HG03095 (cell line): ENCODE measurements at regions not wholly inside any gene's neighbourhood (a gene's known extent, or its start where the extent isn't known, plus 50 kb on each side); places are given as distances from the start of the nearest gene placed in this dataset.

Experiments used
- ATAC-seq: cut with Tn5 transposase; IDR thresholded peaks from one replicate; pipeline ENCODE4 v1.9.1; 2021; ENCODE audit warnings: moderate library complexity; ENCODE audit not compliant: unreplicated experiment

DNA sequence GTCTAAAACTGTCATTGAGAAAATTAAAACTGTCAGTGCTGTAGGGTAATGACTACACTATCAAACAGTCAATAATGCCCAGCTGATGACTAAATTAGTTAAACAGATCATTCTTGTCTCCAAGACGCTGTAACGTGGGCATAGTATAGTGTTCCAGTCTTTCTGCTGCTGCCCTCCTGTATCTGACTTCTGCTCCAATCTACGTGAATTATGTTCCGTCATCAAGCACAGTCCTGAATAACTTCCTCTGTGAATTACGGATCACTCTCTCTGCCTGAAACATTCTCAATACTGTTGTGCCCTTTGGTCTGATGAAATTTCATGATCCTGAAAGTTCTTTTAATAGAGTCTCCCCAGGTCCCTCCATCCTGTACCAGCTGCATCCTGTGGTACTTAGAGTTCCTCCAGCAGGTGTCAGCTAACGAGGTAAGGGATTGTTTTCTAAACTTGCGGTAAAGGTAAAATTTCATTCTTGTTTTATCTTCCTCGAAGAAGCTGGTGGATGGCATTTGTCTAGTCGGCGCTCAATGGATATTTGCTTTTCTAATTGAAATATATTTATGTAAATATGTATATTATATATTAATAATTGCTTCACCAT, 393.5 kb upstream of the ADARB2 start:
- ATAC-seq: no peak

GRCh38 chr10:2128991-2129390, 391.7 kb upstream of the ADARB2 start:
- no peak for ATAC-seq

GRCh38 chr10:2124135-2124534, 386.8 kb upstream of the ADARB2 start:
- no peak for ATAC-seq

- no peak for ATAC-seq
These were observed 385.3 kb upstream of the ADARB2 start for GRCh38 chr10:2122431-2123124.

DNA sequence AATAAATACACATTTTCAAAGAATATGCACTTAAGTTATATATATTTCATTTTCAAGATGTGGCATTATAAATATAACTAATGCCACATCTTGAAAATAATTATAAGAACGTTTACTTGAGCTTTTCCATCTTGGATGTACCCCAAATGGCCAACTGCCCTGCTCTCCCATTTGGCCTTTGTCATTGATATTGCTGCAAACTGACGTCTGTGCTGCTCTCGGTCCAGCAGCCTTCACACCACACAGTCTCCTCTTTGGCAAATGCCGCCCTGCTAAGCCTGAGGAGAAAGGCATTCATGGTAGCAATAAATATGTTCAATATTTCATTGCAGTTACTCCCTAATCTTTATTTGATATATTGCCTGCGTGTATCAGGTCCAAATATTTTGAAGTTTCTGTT, 384.6 kb upstream of the ADARB2 start:
- ATAC-seq: no peak

DNA sequence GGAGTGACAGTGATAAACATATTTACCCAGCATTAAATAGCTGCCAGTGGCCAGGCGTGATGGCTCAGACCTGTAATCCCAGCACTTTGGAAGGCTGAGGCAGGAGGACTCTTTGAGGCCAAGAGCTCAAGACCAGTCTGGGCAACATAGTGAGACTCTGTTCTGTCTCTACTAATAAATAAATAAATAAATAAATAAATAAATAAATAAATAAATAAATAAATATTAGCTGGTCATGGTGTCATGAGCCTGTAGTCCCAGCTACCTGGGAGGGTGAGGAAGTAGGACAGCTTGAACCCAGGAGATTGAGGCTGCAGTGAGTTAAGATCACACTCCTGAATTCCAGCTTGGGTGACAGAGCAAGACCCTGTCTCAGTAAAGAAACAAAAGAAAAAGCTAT, 384.0 kb upstream of the ADARB2 start:
- ATAC-seq: no peak

DNA sequence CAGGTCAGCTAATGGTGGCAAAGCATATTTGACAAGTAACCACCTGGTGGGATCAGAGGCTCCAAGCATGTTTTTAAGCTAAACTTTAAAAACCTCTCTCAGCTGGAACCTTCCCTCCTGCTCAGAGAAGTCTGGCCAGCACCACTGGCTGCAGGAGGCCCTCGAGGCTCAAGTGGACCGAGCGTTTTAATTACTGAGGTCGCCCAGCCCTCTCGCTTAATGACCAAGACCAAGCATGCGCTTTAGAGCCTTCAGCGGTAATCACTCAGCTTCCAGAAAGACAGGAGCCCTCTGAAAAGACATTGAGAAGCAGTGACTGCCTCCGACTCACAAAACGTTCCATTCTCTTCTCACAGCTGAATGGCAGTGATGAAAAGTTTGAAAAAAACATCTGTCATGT, 383.4 kb upstream of the ADARB2 start:
- ATAC-seq: no peak

DNA sequence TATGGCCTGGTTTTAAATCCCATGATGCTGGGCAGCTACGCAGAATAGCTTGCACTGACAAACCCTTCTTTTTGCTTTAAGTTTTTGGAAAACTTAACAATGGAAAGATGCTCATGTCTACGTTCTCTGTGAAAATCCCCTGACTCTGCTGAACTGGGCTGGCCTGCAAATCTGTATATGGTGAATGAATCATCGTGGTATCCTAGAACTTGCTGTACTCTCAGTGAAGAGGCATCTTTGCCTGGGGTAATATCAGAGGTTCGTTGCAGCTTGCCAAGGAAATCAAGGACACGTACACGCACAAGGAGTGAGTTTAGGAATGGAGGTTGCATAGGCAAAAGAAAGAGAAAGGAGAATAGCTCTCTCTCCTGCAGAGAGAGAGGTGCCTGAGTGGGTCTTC, 382.0 kb upstream of the ADARB2 start:
- ATAC-seq: no peak

DNA sequence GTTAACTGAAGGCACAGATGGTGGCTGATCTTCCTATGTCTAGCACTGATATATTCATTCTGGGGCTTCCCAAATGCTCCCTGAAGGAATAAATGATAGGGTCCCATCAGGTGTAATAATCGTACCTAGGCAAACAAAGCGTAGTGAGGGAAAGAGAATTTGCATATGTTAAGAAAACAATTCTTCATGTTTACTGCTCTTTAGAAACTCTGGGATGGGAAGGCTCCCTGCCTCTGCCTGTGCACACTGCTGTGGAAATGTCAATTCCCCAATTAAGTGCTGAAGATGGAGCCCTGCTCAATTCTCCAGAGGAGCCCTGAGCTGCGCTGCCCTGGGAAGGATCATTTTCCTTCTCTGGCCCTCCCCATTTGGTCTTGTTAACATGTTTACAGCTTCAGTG, 380.9 kb upstream of the ADARB2 start:
- ATAC-seq: no peak

- no peak for ATAC-seq
These were observed 380.3 kb upstream of the ADARB2 start for GRCh38 chr10:2117641-2118040.

DNA sequence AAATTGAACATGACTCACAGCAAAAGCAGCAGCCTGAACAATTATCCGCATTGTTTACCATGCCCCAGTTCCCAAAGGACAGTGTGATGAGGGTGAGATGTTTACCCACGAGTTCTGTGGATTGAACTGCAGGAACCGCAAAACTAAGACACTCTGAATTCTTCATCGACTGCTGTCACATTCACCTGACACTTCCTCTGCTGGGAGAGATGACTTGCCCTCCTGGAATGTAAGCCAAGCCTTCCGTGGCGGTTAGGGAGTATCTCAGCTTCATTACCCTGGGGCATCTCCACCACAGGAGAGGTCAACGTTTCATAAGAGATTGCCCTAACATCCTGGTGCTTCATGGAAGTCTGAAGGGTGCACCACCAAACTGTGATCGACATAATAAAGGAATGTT, 374.6 kb upstream of the ADARB2 start:
- no peak for ATAC-seq

DNA sequence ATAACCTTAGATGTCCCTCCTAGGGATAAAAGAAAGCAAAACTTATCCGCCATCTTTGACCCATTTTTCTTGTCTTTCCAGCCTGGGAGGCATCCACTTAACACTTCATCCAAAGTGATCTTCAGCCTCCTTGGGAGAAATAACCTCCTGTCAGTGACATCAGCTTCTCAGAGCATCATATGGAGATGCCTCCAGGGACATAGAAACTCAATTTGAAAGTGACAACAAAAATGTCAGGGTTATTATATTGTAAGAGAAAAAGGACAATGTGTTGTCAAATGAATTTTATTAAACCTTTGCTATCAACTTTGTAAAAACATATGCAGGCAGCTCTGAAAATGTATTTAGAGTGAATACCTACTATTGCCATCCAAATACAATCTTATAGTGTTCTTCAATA, 371.2 kb upstream of the ADARB2 start:
- no peak for ATAC-seq

DNA sequence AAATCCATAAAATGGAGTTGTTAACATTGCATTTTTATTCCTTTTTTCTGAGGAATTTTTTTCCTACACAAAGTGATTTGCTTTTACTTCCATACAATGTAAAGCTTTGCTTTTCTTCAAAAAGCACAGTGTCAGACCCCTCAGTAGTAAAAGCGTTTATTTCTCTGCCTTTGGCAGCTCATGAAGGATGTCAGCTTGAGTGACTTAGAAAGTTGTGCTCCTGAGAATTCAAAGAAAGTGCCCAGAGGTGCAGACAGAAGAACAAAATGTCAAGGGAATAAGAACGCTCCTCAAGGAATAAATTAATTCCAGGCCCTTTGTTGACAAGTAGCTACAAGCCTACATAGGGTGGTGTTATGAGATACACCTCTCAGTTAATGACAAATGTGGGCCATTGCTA, 369.3 kb upstream of the ADARB2 start:
- ATAC-seq: no peak

- no peak for ATAC-seq
These were observed 362.0 kb upstream of the ADARB2 start for GRCh38 chr10:2099321-2099720.

GRCh38 chr10:2097937-2098336, 360.6 kb upstream of the ADARB2 start:
- ATAC-seq: no peak

DNA sequence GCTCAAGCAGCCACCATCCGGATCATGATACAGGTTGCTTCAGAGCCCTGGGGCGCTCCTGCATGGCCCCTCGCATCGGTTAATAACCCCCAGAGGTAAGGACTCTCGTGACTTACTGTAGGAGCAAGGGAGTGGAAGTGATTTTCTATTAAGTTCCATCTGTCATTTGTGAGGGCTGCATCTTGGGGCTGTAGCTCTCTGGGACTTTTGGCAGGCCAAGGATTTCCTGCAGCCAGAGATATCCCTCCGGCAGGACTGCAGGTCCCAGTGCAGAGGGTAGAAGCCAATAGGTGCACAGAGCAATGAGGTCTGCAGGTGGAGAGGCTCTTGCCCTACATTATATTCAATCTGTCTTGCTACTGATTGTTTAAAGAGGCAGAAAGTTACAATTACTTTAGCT, 356.8 kb upstream of the ADARB2 start:
- ATAC-seq: no peak

DNA sequence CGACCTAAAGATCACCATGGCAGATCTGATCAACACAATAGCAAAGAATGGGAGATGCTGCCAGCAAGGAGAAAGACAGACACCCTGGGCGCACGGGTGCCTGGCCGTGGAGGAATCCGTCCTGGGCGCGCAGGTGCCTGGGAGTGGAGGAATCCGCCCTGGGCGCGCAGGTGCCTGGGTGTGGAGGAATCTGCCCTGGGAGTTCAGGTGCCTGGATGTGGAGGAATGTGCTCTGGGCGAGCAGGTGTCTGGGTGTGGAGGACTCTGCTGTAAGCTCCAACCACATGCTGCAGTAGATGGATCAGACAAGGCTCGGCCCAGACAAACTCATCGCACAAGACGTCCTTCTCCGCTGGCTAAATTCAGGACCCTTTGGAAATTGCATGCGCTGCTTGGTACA, 346.3 kb upstream of the ADARB2 start:
- no peak for ATAC-seq

DNA sequence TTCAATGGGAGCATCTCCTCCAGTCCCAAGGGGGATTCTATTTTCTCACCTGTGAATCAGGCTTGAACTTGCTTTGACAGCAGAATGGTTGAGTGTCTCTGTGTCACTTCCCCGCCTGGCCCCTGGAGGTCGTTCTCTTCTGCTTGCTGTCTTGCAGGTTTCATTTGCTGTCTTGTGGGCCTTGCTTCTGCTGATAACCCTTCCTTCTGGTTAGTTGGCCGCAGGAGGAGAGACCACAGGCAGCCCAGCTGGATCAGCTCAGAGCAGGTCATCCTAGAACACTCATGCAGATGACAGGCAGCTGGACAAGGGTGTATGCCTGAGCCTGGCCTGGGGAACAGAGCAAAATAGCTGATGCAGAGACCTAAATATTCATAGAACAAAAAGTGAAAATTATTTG, 344.2 kb upstream of the ADARB2 start:
- no peak for ATAC-seq

DNA sequence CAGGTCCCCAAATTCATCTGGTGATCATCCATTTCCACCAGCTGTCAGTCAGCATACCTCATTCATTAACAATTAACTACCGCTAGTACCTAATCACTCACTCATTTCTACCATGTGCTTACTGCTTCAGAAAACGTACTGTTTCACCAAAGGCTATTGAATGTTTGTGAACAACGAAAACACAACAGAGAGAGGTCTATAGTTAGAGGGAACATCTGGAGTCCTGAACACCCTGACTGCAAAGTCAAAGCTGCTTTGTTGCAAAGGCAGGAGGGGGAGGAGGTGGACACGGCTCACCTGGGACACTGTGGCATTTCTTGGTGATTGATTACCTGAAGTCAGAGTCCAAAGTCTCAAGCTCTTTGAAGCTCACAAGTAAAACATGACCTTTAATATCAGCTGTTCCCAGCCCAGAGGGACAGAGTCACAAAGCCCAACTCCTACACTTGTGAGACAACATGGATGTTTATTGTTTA, 342.3 kb upstream of the ADARB2 start:
- ATAC-seq: peak; percentile 68

DNA sequence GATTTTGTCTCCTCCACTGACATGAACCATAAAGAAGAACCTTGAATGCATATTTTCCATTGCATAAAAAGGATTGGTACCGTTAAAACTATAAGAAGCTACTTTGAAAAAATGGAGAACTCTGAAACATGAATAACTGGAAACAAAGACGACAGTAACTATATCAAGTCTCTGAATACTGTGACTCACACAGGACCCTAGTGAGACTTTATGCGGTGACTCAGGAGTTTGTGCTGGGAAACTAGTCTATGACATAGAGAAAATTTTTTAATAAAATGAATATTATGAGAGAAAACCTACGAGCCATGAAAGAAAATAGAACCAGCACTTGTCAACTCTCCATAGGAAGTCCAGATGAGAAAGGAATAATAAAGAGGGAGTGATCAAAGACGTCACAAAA, 339.9 kb upstream of the ADARB2 start:
- no peak for ATAC-seq

DNA sequence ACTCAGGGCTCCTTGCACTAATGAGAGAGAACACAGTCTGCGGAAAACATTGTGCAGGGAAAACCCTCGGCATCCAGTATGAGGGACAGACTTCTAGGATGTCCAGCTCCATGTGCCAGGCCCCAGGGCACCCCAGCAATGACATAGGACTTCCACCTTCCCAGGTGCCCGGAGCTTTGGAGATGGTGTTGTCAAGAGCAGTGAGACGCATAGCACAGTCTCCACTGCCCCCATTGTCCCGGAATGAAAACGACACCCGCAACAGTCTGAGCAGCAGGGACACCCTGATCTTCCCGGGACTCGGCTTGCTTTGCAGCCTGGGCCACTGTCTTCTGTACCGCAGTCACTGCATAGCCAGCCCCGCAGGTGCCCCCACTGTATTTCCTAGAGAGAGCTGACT, 339.2 kb upstream of the ADARB2 start:
- no peak for ATAC-seq

GRCh38 chr10:2067015-2067414, 329.7 kb upstream of the ADARB2 start:
- no peak for ATAC-seq

- no peak for ATAC-seq
These were observed 317.4 kb upstream of the ADARB2 start for GRCh38 chr10:2054728-2055127.
